ENCODE measurements at regions not wholly inside any gene's neighbourhood (a gene's known extent, or its start where the extent isn't known, plus 50 kb on each side); places are given as distances from the start of the nearest gene placed in this dataset.

GRCh38 chr2:138121666-138122661 is 157.7 kb downstream of the HNMT start:
- H3K4me1 ChIP-seq, result no peaks in the 10 kb centered on the region
- DNase-seq (ENCODE audit: low spot score), result no peak
- H3K27me3 ChIP-seq, result no peaks in the 10 kb centered on the region
- H3K36me3 ChIP-seq, result no peaks in the 10 kb centered on the region
- no peak overlapping the region for H3K4me3 ChIP-seq
- H3K27ac ChIP-seq, result no peak overlapping the region
- TF ChIP-seq CTCF (IDR thresholded peaks at IDR 0.05), result no peak
- no peaks in the 10 kb centered on the region for H3K9me3 ChIP-seq

GRCh38 chr2:138122891-138123290 is 158.6 kb downstream of the HNMT start:
- no peaks in the 10 kb centered on the region for H3K9me3 ChIP-seq
- DNase-seq (ENCODE audit: low spot score), result no peak
- H3K27ac ChIP-seq, result no peak overlapping the region
- no peaks in the 10 kb centered on the region for H3K36me3 ChIP-seq
- H3K4me1 ChIP-seq, result no peaks in the 10 kb centered on the region
- TF ChIP-seq CTCF (IDR thresholded peaks at IDR 0.05), result no peak
- H3K4me3 ChIP-seq, result no peak overlapping the region
- no peaks in the 10 kb centered on the region for H3K27me3 ChIP-seq

- Histone ChIP-seq H3K9me3 (no peaks in the 10 kb centered on the region), H3K27me3 (no peaks in the 10 kb centered on the region), H3K36me3 (no peaks in the 10 kb centered on the region), H3K4me1 (no peaks in the 10 kb centered on the region), H3K27ac (no peak overlapping the region), H3K4me3 (no peak overlapping the region)
- no peak for TF ChIP-seq CTCF (IDR thresholded peaks at IDR 0.05)
- DNase-seq (ENCODE audit: low spot score), result no peak
Observed at GRCh38 chr2:138123741-138124140, 159.5 kb downstream of the HNMT start.

GRCh38 chr2:138124521-138124920 is 160.2 kb downstream of the HNMT start:
- no peak for DNase-seq (ENCODE audit: low spot score)
- H3K9me3 ChIP-seq, result no peaks in the 10 kb centered on the region
- H3K4me3 ChIP-seq, result no peak overlapping the region
- TF ChIP-seq CTCF (IDR thresholded peaks at IDR 0.05), result no peak
- H3K27me3 ChIP-seq, result no peaks in the 10 kb centered on the region
- no peaks in the 10 kb centered on the region for H3K4me1 ChIP-seq
- H3K36me3 ChIP-seq, result no peaks in the 10 kb centered on the region
- no peak overlapping the region for H3K27ac ChIP-seq

- no peaks in the 10 kb centered on the region for H3K4me1 ChIP-seq
- H3K4me3 ChIP-seq, result no peak overlapping the region
- H3K36me3 ChIP-seq, result no peaks in the 10 kb centered on the region
- no peak overlapping the region for H3K27ac ChIP-seq
- H3K9me3 ChIP-seq, result no peaks in the 10 kb centered on the region
- TF ChIP-seq CTCF (IDR thresholded peaks at IDR 0.05), result no peak
- H3K27me3 ChIP-seq, result no peaks in the 10 kb centered on the region
- no peak for DNase-seq (ENCODE audit: low spot score)
Observed at GRCh38 chr2:138125306-138126288, 161.3 kb downstream of the HNMT start.
